AG09309 (cell line): ENCODE measurements at regions not wholly inside any gene's neighbourhood (a gene's known extent, or its start where the extent isn't known, plus 50 kb on each side); places are given as distances from the start of the nearest gene placed in this dataset.

Experiments used
- DNase-seq: peaks from one replicate; pipeline ENCODE4 v3.0.0-alpha.2; 2010; ENCODE audit warnings: low read depth
- H3K4me3 ChIP-seq: 2 replicates; pipeline ENCODE4 v1.5.1; 2011; ENCODE audit warnings: mild to moderate bottlenecking, low read depth, low read length, moderate library complexity; ENCODE audit not compliant: control insufficient read depth
- TF ChIP-seq, protein P1 (sequence below): IDR thresholded peaks from 2 replicates; pipeline ENCODE4 v1.5.1; 2011; ENCODE audit warnings: mild to moderate bottlenecking, low read depth, low read length, inconsistent platforms; ENCODE audit not compliant: insufficient read depth, control insufficient read depth; ENCODE audit errors: missing control alignments

DNA sequence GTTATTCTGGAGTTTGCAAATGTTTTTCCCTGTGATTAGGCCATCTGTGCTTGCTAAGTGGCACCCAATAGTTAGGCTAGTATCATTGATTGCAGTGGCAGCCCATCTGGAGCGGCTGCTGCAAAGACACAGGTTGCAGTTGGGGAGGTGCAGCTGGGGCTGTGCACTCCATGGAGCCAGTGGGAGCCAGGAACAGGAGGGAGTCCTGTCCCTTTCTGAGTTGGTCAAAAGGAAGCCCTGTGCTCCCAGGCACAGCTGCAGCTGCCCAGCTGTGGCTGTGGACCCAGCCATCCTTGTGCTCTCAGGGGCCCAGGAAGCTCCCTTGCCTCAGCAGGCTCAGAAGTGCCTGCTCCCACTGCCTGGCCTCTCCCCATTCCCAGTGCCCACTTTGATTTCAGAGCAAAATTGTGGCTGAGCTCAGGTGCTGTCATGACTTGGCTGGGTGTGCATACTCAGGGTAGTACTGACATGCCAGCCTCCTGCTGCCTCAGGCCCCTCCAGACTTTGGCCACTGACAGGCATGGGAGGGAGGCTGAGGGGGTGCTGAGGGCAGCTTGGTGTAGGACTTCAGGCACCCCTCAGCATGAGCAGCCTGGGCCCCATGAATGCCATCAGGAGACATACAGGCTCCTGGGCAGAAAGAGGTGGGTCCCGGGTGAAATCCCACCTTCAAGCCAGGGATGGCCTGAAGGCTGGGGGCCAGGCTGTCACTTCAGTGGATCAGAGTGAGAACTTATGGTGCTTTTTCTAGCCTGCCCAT is 270.6 kb downstream of the PCDH20 start:
- no peak for DNase-seq
- TF ChIP-seq, protein P1, sequence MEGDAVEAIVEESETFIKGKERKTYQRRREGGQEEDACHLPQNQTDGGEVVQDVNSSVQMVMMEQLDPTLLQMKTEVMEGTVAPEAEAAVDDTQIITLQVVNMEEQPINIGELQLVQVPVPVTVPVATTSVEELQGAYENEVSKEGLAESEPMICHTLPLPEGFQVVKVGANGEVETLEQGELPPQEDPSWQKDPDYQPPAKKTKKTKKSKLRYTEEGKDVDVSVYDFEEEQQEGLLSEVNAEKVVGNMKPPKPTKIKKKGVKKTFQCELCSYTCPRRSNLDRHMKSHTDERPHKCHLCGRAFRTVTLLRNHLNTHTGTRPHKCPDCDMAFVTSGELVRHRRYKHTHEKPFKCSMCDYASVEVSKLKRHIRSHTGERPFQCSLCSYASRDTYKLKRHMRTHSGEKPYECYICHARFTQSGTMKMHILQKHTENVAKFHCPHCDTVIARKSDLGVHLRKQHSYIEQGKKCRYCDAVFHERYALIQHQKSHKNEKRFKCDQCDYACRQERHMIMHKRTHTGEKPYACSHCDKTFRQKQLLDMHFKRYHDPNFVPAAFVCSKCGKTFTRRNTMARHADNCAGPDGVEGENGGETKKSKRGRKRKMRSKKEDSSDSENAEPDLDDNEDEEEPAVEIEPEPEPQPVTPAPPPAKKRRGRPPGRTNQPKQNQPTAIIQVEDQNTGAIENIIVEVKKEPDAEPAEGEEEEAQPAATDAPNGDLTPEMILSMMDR, result no peak
- no peak overlapping the region for H3K4me3 ChIP-seq

DNA sequence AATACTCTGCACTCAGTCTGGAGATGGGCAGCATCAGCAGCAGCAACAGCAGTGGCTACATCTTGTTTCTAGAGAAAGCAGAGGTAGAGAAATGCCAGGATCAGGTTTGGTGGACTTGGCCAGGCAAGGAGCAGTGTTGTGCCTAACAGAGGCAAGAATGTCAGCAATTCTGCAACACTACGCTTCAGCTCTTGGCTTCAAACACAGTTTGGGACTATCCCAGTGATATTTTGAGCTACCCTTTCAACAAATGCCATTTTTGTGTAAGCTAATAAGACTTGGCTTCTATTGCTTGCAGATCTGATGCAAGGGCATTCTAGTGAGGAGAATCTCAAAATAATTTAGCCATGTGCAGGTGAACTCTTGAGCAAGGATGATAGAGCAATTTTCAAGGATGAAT is 271.3 kb downstream of the PCDH20 start:
- TF ChIP-seq, protein P1, result no peak
- no peak overlapping the region for H3K4me3 ChIP-seq
- DNase-seq, result no peak

DNA sequence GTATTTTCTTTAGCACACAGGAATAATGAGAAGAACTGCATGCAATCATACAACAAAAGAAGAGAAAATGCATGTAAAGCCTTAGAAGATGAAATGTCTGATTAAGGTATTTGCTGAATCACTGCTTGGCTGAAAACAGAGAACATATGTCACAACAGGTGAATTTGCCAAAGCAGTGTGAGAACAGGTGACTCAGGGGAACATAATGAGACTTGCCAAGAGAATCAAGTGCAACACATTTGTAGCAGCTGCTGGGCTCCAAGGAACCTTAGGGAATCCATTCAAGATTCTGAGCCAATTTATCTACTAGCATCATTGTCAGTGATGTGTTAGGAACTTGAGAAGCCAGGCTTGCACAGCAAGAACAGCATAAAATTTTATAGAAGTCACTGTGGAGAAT is 273.1 kb downstream of the PCDH20 start:
- DNase-seq, result no peak
- TF ChIP-seq, protein P1, result no peak
- H3K4me3 ChIP-seq, result no peak overlapping the region

DNA sequence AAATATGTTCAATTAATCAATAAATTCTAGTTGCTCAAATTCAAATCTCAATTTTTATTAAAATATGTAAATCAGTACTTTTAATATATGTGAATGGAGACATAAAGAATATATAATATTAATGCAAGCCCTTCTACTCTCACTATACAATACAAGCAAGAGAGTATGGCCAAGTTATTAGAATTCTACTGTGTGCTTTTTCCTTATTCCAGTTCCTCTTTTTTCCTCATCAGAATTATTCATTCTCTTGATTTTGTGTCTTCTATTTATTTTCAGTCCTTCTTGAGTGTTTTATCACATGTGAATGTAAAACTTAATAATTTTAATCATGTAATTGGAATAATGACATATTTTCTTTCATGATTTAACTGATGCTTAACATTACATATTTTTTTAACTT is 276.8 kb downstream of the PCDH20 start:
- TF ChIP-seq, protein P1, result no peak
- H3K4me3 ChIP-seq, result no peak overlapping the region
- DNase-seq, result no peak

DNA sequence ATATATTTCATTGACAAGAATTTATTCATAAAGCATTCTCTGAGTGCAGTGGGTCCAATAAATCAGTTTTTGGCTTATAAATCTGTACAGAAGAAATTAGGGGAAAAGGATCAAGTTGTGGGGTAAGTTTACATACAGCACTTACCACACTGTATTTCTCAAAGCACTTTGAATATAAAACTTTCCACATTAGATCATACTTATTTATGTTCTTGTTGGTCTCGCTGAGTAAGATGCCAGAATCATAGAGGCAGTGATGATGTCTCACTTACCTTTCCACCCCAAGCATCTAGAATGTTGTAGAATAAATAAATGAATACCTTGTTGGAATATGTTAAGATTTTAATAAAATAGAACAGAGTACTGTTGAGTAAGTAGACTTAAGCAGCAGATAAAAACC is 279.1 kb downstream of the PCDH20 start:
- H3K4me3 ChIP-seq, result no peak overlapping the region
- TF ChIP-seq, protein P1, result no peak
- DNase-seq, result no peak

DNA sequence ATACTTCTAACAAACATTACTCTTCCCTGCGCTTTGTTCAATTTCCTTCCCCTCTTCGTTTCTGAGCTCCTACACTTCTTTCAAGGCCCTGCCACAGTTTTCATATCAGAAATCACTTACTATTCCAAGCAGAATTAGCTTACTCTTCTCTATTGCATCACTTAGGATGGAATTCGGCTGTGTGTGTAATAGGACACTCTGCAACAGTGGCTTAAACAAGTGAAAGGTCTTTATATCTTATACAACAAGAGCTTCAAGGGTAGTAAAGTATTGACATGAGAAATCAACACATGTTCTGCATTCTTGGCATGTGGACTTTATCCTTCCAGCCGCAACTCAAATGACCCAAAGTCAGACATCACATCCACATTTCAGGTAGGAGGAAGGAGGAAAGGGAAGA is 279.6 kb downstream of the PCDH20 start:
- DNase-seq, result no peak
- TF ChIP-seq, protein P1, result no peak
- no peak overlapping the region for H3K4me3 ChIP-seq

DNA sequence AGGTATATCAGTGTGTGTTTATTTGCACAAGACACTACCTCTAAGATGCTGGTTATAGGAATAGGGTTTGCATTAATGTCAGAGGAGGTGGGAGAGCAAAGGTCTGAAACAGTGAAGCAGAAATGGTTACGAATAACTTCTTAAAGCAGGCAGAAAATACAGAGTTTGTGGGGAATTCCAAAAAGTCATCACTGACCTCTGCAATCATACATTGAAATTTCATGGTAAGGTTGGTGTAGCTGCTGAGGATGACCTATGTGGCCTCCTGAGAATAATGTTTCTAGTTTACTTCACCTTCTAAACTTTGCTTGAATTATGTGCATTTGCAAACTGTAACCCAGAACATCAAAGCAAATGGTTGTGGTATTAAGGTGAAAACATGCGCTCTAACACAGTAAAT is 280.1 kb downstream of the PCDH20 start:
- DNase-seq, result no peak
- TF ChIP-seq, protein P1, result no peak
- no peak overlapping the region for H3K4me3 ChIP-seq
